ENCODE measurements at regions not wholly inside any gene's neighbourhood (a gene's known extent, or its start where the extent isn't known, plus 50 kb on each side); places are given as distances from the start of the nearest gene placed in this dataset.

DNA sequence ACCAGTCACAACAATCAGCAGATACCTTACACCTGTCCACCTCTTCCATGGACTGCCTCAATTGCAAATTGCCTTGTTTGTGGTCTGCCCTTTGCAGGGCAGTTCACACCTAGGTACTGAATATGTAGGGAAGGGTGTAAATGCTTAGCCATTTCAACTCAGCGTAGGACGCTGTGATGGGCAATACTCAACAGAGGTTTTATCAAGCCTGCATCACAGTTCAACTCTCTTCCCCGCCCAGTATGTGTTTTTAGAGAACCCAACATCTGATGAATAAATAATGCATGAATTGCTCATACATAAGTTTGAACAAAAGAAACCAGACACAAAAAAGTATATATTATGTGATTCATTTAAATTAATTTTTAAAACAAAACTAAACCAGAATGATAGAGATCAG lies 124.4 kb downstream of the P2RY1 start (continued):
- TF ChIP-seq, protein P1, sequence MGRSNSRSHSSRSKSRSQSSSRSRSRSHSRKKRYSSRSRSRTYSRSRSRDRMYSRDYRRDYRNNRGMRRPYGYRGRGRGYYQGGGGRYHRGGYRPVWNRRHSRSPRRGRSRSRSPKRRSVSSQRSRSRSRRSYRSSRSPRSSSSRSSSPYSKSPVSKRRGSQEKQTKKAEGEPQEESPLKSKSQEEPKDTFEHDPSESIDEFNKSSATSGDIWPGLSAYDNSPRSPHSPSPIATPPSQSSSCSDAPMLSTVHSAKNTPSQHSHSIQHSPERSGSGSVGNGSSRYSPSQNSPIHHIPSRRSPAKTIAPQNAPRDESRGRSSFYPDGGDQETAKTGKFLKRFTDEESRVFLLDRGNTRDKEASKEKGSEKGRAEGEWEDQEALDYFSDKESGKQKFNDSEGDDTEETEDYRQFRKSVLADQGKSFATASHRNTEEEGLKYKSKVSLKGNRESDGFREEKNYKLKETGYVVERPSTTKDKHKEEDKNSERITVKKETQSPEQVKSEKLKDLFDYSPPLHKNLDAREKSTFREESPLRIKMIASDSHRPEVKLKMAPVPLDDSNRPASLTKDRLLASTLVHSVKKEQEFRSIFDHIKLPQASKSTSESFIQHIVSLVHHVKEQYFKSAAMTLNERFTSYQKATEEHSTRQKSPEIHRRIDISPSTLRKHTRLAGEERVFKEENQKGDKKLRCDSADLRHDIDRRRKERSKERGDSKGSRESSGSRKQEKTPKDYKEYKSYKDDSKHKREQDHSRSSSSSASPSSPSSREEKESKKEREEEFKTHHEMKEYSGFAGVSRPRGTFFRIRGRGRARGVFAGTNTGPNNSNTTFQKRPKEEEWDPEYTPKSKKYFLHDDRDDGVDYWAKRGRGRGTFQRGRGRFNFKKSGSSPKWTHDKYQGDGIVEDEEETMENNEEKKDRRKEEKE (IDR thresholded peaks at IDR 0.05) = no peak
- no peak for TF ChIP-seq JUNB (IDR thresholded peaks at IDR 0.05)
- TF ChIP-seq, protein P2, sequence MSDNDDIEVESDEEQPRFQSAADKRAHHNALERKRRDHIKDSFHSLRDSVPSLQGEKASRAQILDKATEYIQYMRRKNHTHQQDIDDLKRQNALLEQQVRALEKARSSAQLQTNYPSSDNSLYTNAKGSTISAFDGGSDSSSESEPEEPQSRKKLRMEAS (IDR thresholded peaks at IDR 0.05; ENCODE audit: low read depth, low read length) = no peak

DNA sequence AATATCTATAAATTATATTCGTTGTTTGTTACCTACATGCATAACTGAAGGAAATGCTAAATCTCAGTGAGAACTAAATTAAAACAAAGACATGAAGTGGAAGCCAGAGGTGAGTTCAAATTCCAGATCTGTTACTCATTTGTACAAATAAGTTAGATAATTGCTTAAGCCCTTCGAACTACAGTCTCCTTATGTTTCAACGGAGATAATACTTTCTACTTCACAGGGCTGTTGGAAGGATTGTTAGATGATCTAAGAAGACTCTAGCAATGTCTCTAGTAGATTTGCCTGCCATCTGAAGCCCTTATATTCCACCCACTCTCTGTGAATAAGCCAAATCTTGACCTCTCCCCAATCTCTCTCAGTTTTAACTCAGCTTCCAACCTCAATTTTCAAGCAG lies 125.8 kb downstream of the P2RY1 start:
- H3K27ac ChIP-seq (ENCODE audit: control insufficient read depth, insufficient read depth) = no peak overlapping the region
- H3K79me2 ChIP-seq (ENCODE audit: control insufficient read depth, insufficient read depth, low read length) = no peaks in the 10 kb centered on the region
- ChIA-PET CTCF (interaction anchor here (0.9 to 1.5 kb wide), 2 partner anchors 387 to 439 kb away, joined by 3 to 4 read pairs; no protein-coding TSS in a partner anchor), RAD21 (ENCODE audit: unreplicated experiment) (no interaction called here), SMC1A (ENCODE audit: uncharacterized antibody, unreplicated experiment) (interaction anchor here (0.9 kb wide), 1 partner anchor 265 kb away, joined by 5 read pairs; no protein-coding TSS in a partner anchor), POLR2A (no interaction called here)
- ATAC-seq = no peak
- H3K27me3 ChIP-seq (replicated peaks in 1 of 2; ENCODE audit: control insufficient read depth in 2 of 2, insufficient read depth in 2 of 2, low read length in 1 of 2) = no peaks in the 10 kb centered on the region
- FAIRE-seq = no peak
- no peak overlapping the region for H3K4me3 ChIP-seq
- H3K9me3 ChIP-seq (replicated peaks; ENCODE audit: control insufficient read depth, insufficient read depth, low read length) = no peaks in the 10 kb centered on the region
- BruUV-seq (replicated peaks) = no TSS peak
- in situ Hi-C loops (cut with MboI) = no loop called here
- H3K36me3 ChIP-seq (ENCODE audit: control insufficient read depth in 2 of 2, insufficient read depth in 2 of 2, low read length in 1 of 2) = no peaks in the 10 kb centered on the region
- no peak for DNase-seq (ENCODE audit: low read depth, low spot score)
- H3K9ac ChIP-seq (ENCODE audit: control insufficient read depth, insufficient read depth, low read length) = no peak overlapping the region
- H4K20me1 ChIP-seq (ENCODE audit: control insufficient read depth, insufficient read depth) = no peaks in the 10 kb centered on the region
- H3K4me1 ChIP-seq (ENCODE audit: control insufficient read depth, insufficient read depth, low read length) = no peaks in the 10 kb centered on the region
- no peak overlapping the region for H3K4me2 ChIP-seq (ENCODE audit: control insufficient read depth, insufficient read depth)
- H2AFZ ChIP-seq (ENCODE audit: control insufficient read depth, low read depth, low read length) = no peak overlapping the region
- intact Hi-C loops (cut with micrococcal nuclease; ENCODE audit: unreplicated experiment) = loop anchor here (2.0 to 10.0 kb wide), 2 partner anchors 266 to 486 kb away; no protein-coding TSS in a partner anchor
- WGBS (ENCODE audit: insufficient coverage, insufficient replicate concordance, low lambda C conversion rate, missing lambda C conversion rate) = 47% methylated on average over 3 of the region's 3 CpGs
- TF ChIP-seq, protein P3, sequence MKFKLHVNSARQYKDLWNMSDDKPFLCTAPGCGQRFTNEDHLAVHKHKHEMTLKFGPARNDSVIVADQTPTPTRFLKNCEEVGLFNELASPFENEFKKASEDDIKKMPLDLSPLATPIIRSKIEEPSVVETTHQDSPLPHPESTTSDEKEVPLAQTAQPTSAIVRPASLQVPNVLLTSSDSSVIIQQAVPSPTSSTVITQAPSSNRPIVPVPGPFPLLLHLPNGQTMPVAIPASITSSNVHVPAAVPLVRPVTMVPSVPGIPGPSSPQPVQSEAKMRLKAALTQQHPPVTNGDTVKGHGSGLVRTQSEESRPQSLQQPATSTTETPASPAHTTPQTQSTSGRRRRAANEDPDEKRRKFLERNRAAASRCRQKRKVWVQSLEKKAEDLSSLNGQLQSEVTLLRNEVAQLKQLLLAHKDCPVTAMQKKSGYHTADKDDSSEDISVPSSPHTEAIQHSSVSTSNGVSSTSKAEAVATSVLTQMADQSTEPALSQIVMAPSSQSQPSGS (IDR thresholded peaks at IDR 0.05; ENCODE audit: low read length) = no peak
- TF ChIP-seq ASH2L (IDR thresholded peaks at IDR 0.05; ENCODE audit: borderline replicate concordance, low read depth) (no peak), SUZ12 (IDR thresholded peaks at IDR 0.05; ENCODE audit: unreplicated experiment) (no peak), MTA3 (IDR thresholded peaks at IDR 0.05; ENCODE audit: borderline replicate concordance, low read length) (no peak)
- TF ChIP-seq, protein P4, sequence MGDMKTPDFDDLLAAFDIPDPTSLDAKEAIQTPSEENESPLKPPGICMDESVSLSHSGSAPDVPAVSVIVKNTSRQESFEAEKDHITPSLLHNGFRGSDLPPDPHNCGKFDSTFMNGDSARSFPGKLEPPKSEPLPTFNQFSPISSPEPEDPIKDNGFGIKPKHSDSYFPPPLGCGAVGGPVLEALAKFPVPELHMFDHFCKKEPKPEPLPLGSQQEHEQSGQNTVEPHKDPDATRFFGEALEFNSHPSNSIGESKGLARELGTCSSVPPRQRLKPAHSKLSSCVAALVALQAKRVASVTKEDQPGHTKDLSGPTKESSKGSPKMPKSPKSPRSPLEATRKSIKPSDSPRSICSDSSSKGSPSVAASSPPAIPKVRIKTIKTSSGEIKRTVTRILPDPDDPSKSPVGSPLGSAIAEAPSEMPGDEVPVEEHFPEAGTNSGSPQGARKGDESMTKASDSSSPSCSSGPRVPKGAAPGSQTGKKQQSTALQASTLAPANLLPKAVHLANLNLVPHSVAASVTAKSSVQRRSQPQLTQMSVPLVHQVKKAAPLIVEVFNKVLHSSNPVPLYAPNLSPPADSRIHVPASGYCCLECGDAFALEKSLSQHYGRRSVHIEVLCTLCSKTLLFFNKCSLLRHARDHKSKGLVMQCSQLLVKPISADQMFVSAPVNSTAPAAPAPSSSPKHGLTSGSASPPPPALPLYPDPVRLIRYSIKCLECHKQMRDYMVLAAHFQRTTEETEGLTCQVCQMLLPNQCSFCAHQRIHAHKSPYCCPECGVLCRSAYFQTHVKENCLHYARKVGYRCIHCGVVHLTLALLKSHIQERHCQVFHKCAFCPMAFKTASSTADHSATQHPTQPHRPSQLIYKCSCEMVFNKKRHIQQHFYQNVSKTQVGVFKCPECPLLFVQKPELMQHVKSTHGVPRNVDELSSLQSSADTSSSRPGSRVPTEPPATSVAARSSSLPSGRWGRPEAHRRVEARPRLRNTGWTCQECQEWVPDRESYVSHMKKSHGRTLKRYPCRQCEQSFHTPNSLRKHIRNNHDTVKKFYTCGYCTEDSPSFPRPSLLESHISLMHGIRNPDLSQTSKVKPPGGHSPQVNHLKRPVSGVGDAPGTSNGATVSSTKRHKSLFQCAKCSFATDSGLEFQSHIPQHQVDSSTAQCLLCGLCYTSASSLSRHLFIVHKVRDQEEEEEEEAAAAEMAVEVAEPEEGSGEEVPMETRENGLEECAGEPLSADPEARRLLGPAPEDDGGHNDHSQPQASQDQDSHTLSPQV (IDR thresholded peaks at IDR 0.05) = no peak
- TF ChIP-seq, protein P5, sequence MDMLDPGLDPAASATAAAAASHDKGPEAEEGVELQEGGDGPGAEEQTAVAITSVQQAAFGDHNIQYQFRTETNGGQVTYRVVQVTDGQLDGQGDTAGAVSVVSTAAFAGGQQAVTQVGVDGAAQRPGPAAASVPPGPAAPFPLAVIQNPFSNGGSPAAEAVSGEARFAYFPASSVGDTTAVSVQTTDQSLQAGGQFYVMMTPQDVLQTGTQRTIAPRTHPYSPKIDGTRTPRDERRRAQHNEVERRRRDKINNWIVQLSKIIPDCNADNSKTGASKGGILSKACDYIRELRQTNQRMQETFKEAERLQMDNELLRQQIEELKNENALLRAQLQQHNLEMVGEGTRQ (IDR thresholded peaks at IDR 0.05; ENCODE audit: borderline replicate concordance, low read depth, low read length) = no peak

Measured in GM12878 (cell line).